CD4-positive, alpha-beta T cell treated with Interleukin-2 at 100 ng/mL for 4 hours (primary cell): ENCODE measurements at regions not wholly inside any gene's neighbourhood (a gene's known extent, or its start where the extent isn't known, plus 50 kb on each side); places are given as distances from the start of the nearest gene placed in this dataset.

Experiments
- DNase-seq: peaks from one replicate; pipeline ENCODE4 v3.0.0-alpha.2; 2020; ENCODE audit warnings: low spot score

GRCh38 chr4:114366368-114366767 lies 232.2 kb upstream of the UGT8 start:
- DNase-seq: no peak

GRCh38 chr4:114368751-114369150 lies 229.9 kb upstream of the UGT8 start:
- no peak for DNase-seq

DNA sequence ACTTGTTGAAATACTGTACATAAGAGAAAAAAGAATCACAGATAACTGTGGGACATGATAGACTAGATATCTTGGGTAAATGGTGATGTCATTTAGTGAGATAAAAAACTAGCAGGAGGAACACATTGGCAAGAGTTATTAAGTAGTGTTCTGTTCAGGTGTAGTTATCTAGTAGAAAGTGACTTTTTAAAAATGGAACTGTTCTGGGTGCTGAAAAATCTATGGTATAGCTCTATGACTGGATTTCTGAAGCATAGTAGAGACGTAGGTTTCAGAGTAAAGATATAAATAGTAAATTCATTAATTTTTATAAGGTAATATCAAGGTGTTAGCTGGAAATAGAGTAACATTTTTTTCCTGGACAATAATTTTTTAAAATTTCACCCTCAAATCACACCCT lies 225.1 kb upstream of the UGT8 start:
- no peak for DNase-seq

- DNase-seq: no peak
Measured at GRCh38 chr4:114378305-114378903, 220.2 kb upstream of the UGT8 start.

- no peak for DNase-seq
Measured at GRCh38 chr4:114383067-114383466, 215.5 kb upstream of the UGT8 start.

DNA sequence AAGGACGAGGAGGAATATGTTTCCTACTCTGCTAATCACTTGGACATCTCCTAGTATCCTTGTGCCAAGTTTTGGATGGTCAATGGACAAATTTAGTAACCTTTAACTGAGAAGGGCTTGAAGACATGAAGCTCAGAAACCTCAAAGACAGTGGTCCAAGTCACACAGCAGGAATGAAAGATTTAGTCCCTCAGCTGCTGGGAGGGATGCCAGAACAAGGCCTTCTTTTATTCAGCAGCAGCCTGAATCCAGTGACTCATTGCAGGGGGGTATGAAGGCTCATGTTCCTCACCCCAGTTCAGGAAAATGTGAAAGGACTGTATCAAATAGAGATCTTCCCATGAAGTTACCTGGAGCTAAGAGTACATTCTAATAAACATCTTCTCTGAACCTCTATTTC lies 214.9 kb upstream of the UGT8 start:
- no peak for DNase-seq

DNA sequence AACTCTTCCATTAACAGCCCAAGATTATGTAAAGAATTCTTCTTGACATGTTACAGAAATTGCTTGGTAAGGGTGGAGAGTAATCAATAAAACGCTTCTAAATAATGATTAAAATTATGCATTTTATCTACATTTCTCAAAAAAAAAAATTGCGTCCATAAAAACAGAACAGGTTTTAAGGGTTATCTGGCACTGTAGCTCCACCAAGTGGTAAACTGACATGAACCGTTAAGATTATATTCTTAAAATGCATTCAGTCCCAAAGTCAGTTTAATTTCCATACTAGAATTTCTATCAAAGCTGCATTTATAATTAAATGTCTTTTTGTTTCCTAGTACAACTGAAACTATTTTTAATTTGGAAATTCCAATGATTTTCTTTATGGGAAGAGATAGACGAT lies 214.0 kb upstream of the UGT8 start:
- DNase-seq: no peak

DNA sequence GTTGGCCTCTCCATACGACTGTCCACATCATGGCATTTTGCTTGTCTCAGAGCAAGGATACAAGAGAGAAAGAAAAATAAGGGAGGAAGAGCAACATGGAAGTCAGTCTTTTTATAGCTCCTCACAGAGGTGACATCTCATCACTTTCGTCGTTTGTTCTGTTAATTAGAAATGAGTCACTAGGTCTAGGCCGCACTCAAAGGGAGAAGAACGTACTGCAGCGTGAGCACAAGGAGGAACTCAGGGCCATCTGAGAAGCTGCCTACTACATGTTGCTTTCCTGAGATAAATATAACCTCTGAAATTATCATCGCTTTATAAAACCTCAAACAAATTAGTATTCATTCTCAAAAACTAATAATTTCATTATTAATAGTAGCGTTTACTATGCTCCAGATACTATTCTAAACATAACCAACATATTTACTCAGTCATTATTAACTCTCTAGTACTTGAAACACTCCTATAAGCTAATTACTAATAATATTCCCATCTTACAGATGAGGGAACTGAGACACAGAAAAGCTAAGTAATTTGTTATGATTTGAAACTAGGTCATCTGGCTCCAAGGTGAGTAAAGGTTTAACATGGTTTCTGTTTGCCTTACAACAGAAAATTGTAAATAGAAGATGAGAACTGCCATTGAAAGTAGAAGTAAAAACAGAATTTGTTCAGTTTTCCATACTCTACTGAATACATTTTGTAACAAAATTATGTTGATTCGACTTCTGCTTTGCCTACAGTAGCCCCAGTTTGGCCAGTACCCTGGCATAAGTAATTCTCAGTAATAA lies 213.2 kb upstream of the UGT8 start:
- DNase-seq: no peak

DNA sequence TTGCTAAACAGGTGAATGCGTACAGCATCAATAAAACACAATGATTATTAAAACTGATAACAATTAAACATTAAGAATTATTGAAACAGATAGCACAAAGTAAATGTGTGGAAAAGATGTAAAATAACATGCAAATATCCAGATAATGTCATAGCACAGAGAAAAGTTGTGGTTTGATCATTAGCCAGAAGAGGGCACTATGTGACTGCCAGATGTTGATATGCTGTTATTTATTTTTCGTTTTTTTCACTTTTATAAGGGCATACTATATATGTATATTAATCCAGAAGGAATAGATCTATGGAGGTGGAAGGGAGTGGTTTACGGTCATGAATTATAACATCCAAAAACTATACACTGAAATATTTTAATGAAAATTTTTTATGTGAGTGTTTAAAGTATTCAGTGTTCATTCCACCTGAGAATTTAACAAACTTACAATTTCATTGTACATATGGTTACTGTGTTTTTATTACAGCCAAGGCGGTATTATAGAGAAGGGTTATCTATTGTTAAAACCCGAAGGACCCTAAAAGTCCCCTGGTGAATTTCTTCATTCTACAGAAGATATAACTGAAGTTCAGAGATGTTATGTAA lies 211.9 kb upstream of the UGT8 start:
- peak; percentile 11 for DNase-seq

DNA sequence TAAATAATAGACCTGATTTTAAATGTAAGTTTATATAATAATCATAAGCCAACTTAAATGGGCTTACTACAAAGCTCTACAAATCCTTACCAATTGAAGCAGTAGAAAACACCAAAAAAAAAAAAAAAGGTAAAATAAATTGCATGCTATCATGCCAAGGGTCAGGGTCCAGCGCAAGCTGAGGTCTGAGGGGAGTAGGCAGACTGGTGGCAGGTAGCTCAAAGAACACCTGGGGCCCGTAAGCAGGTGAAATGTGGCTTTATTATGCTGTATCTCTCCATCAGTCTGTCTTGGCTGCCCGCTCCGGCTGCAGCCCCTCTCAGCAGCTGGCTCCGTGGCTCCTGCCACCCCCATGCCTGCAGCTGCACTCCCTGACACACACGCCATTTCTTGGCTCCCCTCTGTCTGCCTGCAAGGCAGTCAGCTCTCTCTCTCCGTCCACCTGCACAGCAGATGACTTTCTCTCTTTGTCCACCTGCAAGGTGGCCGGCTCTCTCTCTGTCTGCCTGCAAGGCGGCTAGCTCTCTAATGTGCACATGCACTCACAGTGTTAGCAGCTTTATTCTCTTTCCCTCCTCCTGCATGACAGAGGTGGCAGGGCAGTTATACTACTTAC lies 209.4 kb upstream of the UGT8 start:
- DNase-seq: no peak

GRCh38 chr4:114393295-114394038 lies 205.1 kb upstream of the UGT8 start:
- DNase-seq: no peak

DNA sequence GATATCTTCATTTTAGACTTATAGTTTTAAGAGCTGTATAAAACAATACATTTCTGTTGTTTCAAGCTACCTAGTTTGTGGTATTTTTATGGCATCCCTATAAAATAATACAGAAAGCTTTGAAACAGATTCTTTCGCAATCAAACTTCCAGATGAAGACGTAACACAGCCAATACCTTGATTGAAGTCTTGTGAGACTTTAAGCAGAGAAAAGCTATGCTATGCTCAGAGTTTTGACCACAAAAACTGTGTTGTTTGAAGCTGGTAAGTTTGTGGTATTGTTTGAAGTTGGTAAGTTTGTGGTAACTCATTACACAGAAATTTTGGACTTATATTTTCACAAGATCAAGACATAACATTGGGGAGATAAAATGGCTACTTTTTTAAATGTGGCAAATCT lies 201.8 kb upstream of the UGT8 start:
- no peak for DNase-seq

DNA sequence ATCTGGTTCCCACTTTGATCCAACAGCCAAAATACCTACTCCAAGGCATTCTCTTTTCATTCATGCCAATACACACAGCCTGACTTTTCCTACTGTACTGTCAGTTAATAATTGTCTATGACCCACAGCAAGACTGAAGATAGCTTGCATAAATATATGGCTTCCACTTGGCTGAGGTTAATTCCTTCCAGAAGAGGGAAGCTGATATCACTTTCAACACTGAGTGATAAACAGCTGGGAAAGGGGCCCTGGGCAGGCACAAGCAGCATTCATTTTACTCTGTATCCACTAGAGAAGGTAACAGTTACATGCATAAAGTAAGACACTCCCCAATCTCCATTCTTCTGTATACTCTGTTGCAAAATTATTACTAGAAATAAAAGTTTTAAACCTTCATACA lies 200.2 kb upstream of the UGT8 start:
- no peak for DNase-seq

GRCh38 chr4:114399105-114399504 lies 199.5 kb upstream of the UGT8 start:
- DNase-seq: no peak

DNA sequence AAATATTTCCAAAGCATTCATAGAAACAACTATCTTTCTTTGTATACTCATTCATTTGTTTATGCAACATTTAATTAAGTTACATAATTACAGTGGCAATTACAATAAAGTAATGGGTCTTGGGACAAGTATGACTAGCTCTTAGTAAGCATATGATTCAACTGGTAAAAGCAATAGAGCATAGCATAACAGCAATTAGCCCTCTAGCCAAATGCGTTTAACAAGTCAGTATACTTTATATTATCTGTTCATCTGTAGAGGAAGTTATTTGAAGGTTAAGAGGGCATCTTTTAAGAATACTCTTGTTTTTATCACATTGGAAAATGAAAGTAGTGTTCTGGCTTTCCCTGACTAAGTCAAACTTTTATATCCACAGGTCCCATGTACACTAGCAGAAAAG lies 198.1 kb upstream of the UGT8 start:
- no peak for DNase-seq

GRCh38 chr4:114401483-114401882 lies 197.1 kb upstream of the UGT8 start:
- DNase-seq: no peak

- no peak for DNase-seq
Measured at GRCh38 chr4:114417214-114417613, 181.4 kb upstream of the UGT8 start.

- DNase-seq: no peak
Measured at GRCh38 chr4:114420069-114420468, 178.5 kb upstream of the UGT8 start.

DNA sequence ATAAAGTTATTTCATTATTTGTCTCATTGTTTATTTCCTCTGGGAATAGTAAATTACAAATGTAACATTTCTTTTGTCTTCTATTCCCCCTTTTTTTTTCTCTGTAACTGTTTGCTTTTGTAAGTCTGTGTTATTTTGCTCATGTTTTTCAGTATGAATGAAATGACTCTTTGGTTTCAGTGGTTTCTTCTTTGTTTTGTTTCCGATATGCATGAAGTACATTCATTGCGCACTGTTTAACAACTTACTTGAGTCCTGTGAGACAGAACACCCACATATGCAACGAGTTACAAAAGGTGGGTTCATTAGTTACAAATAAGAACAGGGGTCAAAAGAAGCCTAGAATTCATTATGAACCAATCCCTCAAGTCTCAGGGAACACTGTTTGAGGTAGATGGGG lies 175.0 kb upstream of the UGT8 start:
- DNase-seq: no peak

- no peak for DNase-seq
Measured at GRCh38 chr4:114435116-114435515, 163.5 kb upstream of the UGT8 start.

DNA sequence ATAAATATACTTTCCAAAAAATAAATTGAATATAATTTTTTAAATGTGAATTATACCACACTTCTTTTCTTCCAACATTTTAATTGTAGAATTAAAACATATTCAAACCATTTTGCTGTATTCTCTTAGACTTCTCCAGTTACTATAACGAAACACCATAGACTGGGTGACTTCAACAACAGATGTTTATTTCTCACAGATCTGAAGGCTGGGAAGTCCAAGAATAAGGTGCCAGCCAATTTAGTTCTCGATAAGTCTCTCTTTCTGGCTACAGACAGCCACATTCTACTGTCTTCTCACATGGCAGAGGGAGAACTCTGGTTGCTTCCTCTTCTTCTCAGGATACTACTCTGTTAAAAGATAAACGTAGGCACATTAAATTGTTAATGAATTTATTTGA lies 155.8 kb upstream of the UGT8 start:
- no peak for DNase-seq

GRCh38 chr4:114444211-114444610 lies 154.4 kb upstream of the UGT8 start:
- no peak for DNase-seq
